HEK293 (cell line): ENCODE measurements at regions not wholly inside any gene's neighbourhood (a gene's known extent, or its start where the extent isn't known, plus 50 kb on each side); places are given as distances from the start of the nearest gene placed in this dataset.

Experiments used
- CTCF ChIA-PET: fragments of 350-600 bp; formaldehyde crosslinking; extraction: SDS; loops from one replicate; lab custom pipeline; 2021; ENCODE audit warnings: antibody characterized with exemption; lab: Yijun Ruan, JAX
- POLR2A ChIA-PET: fragments of 300-600 bp; formaldehyde crosslinking; extraction: SDS; loops from one replicate; lab custom pipeline; 2020; ENCODE audit warnings: antibody characterized with exemption, inconsistent platforms; lab: Yijun Ruan, JAX
- H3K27ac ChIP-seq: fragments of 200-500 bp; sonication (Bioruptor generic); 2 replicates; pipeline ENCODE4 v1.5.1; 2014; ENCODE audit warnings: low read depth, low read length, control low read depth, inconsistent platforms; ENCODE audit errors: extremely low read depth
- H3K36me3 ChIP-seq, 2 experiments: fragments of 200-500 bp in 1 of 2; sonication (Bioruptor generic) in 1 of 2; 1 replicate in 1 of 2; 2 replicates in 1 of 2; pipeline ENCODE4 v1.5.1; 2014 to 2017; ENCODE audit warnings: inconsistent platforms in 2 of 2, low read length in 2 of 2; ENCODE audit not compliant: control insufficient read depth in 2 of 2, insufficient read depth in 1 of 2
- H3K4me1 ChIP-seq: fragments of 200-500 bp; sonication (Bioruptor generic); 2 replicates; pipeline ENCODE4 v1.5.1; 2014; ENCODE audit warnings: mild to moderate bottlenecking, low read length, inconsistent platforms; ENCODE audit not compliant: control insufficient read depth, insufficient read depth
- H3K4me3 ChIP-seq: 2 replicates; pipeline ENCODE4 v1.5.1; 2011; ENCODE audit warnings: low read depth, mild to moderate bottlenecking, control low read depth, low read length, moderate library complexity
- H3K9me3 ChIP-seq: fragments of 200-500 bp; sonication (Bioruptor generic); 2 replicates; pipeline ENCODE4 v1.5.1; 2014; ENCODE audit warnings: low read depth, low read length, inconsistent platforms; ENCODE audit not compliant: control insufficient read depth, insufficient read depth
- EGR2 ChIP-seq: fragments of 450-650 bp; formaldehyde crosslinking; IDR thresholded peaks from 2 replicates; pipeline ENCODE4 v1.5.1; 2016; ENCODE audit warnings: low read depth, missing biosample characterization, missing genetic modification characterization
- KLF7 ChIP-seq: fragments of 450-650 bp; formaldehyde crosslinking; IDR thresholded peaks from 2 replicates; pipeline ENCODE4 v1.5.1; 2016; ENCODE audit warnings: missing biosample characterization, missing genetic modification characterization, borderline replicate concordance
- KLF8 ChIP-seq: fragments of 450-650 bp; formaldehyde crosslinking; IDR thresholded peaks from 2 replicates; pipeline ENCODE4 v1.5.1; 2016; ENCODE audit warnings: missing biosample characterization, missing genetic modification characterization
- MEIS1 ChIP-seq: sonication (generic); formaldehyde crosslinking; IDR thresholded peaks from 2 replicates; pipeline ENCODE4 v1.8.1; 2022; ENCODE audit warnings: missing genetic modification reagents, mild to moderate bottlenecking, borderline replicate concordance
- REPIN1 ChIP-seq: fragments of 450-650 bp; formaldehyde crosslinking; IDR thresholded peaks from 2 replicates; pipeline ENCODE4 v1.5.1; 2017; ENCODE audit warnings: missing biosample characterization, missing genetic modification characterization, low read depth
- SCRT1 ChIP-seq: fragments of 450-650 bp; formaldehyde crosslinking; IDR thresholded peaks from 2 replicates; pipeline ENCODE4 v1.5.1; 2016; ENCODE audit warnings: missing biosample characterization, missing genetic modification characterization, borderline replicate concordance
- SCRT2 ChIP-seq: fragments of 450-650 bp; formaldehyde crosslinking; IDR thresholded peaks from 2 replicates; pipeline ENCODE4 v1.5.1; 2016; ENCODE audit warnings: missing biosample characterization, missing genetic modification characterization
- ZBTB11 ChIP-seq: fragments of 450-650 bp; formaldehyde crosslinking; conservative IDR thresholded peaks from 2 replicates; pipeline ENCODE4 v1.5.1; 2016; ENCODE audit warnings: low read depth, missing biosample characterization, missing genetic modification characterization
- ZFP3 ChIP-seq: fragments of 450-650 bp; formaldehyde crosslinking; IDR thresholded peaks from 2 replicates; pipeline ENCODE4 v1.5.1; 2016; ENCODE audit warnings: low read depth, missing biosample characterization, missing genetic modification characterization
- ZNF155 ChIP-seq: fragments of 450-650 bp; formaldehyde crosslinking; IDR thresholded peaks from 2 replicates; pipeline ENCODE4 v1.5.1; 2016; ENCODE audit warnings: missing biosample characterization, missing genetic modification characterization
- ZNF157 ChIP-seq: fragments of 450-650 bp; formaldehyde crosslinking; IDR thresholded peaks from 2 replicates; pipeline ENCODE4 v1.5.1; 2016; ENCODE audit warnings: missing biosample characterization, missing genetic modification characterization
- ZNF394 ChIP-seq: fragments of 450-650 bp; formaldehyde crosslinking; IDR thresholded peaks from 2 replicates; pipeline ENCODE4 v1.5.1; 2016; ENCODE audit warnings: missing biosample characterization, missing genetic modification characterization, mild to moderate bottlenecking, moderate library complexity, borderline replicate concordance
- ZNF423 ChIP-seq: fragments of 450-650 bp; formaldehyde crosslinking; IDR thresholded peaks from 2 replicates; pipeline ENCODE4 v1.5.1; 2016; ENCODE audit warnings: missing biosample characterization, missing genetic modification characterization
- ZNF501 ChIP-seq: fragments of 450-650 bp; formaldehyde crosslinking; IDR thresholded peaks from 2 replicates; pipeline ENCODE4 v1.5.1; 2016; ENCODE audit warnings: missing biosample characterization, missing genetic modification characterization
- ZNF518A ChIP-seq: fragments of 450-650 bp; formaldehyde crosslinking; conservative IDR thresholded peaks from 2 replicates; pipeline ENCODE4 v1.5.1; 2016; ENCODE audit warnings: low read depth, missing biosample characterization, missing genetic modification characterization
- ZNF621 ChIP-seq: fragments of 450-650 bp; formaldehyde crosslinking; IDR thresholded peaks from 2 replicates; pipeline ENCODE4 v1.5.1; 2017; ENCODE audit warnings: missing biosample characterization, missing genetic modification characterization
- TF ChIP-seq, protein P1 (sequence below): fragments of 450-650 bp; formaldehyde crosslinking; IDR thresholded peaks from 2 replicates; pipeline ENCODE4 v1.5.1; 2016; ENCODE audit warnings: missing biosample characterization, missing genetic modification characterization, borderline replicate concordance
- TF ChIP-seq, protein P2 (sequence below): fragments of 450-650 bp; formaldehyde crosslinking; IDR thresholded peaks from 2 replicates; pipeline ENCODE4 v1.5.1; 2016; ENCODE audit warnings: missing biosample characterization, missing genetic modification characterization

GRCh38 chr17:71963791-71964190 lies 157.0 kb upstream of the SOX9 start (continued):
- TF ChIP-seq, protein P1, sequence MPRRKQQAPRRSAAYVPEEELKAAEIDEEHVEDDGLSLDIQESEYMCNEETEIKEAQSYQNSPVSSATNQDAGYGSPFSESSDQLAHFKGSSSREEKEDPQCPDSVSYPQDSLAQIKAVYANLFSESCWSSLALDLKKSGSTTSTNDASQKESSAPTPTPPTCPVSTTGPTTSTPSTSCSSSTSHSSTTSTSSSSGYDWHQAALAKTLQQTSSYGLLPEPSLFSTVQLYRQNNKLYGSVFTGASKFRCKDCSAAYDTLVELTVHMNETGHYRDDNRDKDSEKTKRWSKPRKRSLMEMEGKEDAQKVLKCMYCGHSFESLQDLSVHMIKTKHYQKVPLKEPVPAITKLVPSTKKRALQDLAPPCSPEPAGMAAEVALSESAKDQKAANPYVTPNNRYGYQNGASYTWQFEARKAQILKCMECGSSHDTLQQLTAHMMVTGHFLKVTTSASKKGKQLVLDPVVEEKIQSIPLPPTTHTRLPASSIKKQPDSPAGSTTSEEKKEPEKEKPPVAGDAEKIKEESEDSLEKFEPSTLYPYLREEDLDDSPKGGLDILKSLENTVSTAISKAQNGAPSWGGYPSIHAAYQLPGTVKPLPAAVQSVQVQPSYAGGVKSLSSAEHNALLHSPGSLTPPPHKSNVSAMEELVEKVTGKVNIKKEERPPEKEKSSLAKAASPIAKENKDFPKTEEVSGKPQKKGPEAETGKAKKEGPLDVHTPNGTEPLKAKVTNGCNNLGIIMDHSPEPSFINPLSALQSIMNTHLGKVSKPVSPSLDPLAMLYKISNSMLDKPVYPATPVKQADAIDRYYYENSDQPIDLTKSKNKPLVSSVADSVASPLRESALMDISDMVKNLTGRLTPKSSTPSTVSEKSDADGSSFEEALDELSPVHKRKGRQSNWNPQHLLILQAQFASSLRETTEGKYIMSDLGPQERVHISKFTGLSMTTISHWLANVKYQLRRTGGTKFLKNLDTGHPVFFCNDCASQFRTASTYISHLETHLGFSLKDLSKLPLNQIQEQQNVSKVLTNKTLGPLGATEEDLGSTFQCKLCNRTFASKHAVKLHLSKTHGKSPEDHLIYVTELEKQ (tag by site-specific recombination): no peak
- TF ChIP-seq SCRT2 (tag by site-specific recombination): no peak
- TF ChIP-seq REPIN1: no peak
- no peak for TF ChIP-seq SCRT1 (tag by site-specific recombination)
- no peak for TF ChIP-seq EGR2 (tag by site-specific recombination)
- TF ChIP-seq ZNF423 (tag by site-specific recombination): no peak

- CTCF ChIA-PET: interaction anchor here (0.8 kb wide), 1 partner anchor 205 kb away, joined by 4 read pairs; no protein-coding TSS in a partner anchor
- Histone ChIP-seq H3K27ac (no peak overlapping the region), H3K4me3 (no peak overlapping the region), H3K9me3 (no peaks in the 10 kb centered on the region), H3K36me3 (no peaks in the 10 kb centered on the region), H3K4me1 (no peaks in the 10 kb centered on the region)
- POLR2A ChIA-PET: no interaction called here
- TF ChIP-seq ZNF501 (tag by site-specific recombination) (no peak), SCRT1 (tag by site-specific recombination) (no peak), ZNF155 (tag by site-specific recombination) (no peak), EGR2 (tag by site-specific recombination) (no peak), ZNF157 (tag by site-specific recombination) (no peak), KLF8 (tag by site-specific recombination) (no peak), ZFP3 (tag by site-specific recombination) (no peak), MEIS1 (CRISPR knock-in tag) (no peak), ZNF394 (no peak), ZBTB11 (tag by site-specific recombination) (no peak)
Measured at GRCh38 chr17:71964559-71964958, 156.3 kb upstream of the SOX9 start.

DNA sequence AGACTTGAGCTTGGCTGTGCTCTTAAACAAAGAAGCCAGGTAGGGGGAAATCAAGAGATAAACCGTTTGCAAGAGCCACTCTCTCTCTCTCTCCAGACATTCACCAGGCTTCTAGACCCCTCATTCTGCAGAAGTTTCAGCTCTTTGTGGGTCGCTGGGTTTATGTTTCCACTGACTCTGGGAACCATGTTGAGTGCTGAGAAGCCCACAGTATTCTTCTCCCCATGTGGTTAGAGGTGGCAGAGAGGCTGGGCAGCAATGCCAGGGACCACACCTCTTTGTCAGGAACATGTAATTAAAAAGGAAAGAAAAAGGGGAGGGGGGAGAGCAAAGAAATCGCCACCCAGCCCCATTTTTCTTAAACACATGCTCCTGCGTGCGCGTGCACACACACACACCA lies 154.8 kb upstream of the SOX9 start:
- Histone ChIP-seq H3K4me3 (no peak overlapping the region), H3K27ac (no peak overlapping the region), H3K4me1 (no peaks in the 10 kb centered on the region), H3K9me3 (no peaks in the 10 kb centered on the region), H3K36me3 (no peaks in the 10 kb centered on the region)
- POLR2A ChIA-PET: no interaction called here
- CTCF ChIA-PET: no interaction called here
- TF ChIP-seq, protein P2, sequence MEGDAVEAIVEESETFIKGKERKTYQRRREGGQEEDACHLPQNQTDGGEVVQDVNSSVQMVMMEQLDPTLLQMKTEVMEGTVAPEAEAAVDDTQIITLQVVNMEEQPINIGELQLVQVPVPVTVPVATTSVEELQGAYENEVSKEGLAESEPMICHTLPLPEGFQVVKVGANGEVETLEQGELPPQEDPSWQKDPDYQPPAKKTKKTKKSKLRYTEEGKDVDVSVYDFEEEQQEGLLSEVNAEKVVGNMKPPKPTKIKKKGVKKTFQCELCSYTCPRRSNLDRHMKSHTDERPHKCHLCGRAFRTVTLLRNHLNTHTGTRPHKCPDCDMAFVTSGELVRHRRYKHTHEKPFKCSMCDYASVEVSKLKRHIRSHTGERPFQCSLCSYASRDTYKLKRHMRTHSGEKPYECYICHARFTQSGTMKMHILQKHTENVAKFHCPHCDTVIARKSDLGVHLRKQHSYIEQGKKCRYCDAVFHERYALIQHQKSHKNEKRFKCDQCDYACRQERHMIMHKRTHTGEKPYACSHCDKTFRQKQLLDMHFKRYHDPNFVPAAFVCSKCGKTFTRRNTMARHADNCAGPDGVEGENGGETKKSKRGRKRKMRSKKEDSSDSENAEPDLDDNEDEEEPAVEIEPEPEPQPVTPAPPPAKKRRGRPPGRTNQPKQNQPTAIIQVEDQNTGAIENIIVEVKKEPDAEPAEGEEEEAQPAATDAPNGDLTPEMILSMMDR (tag by site-specific recombination): no peak
- TF ChIP-seq ZNF394: no peak
- no peak for TF ChIP-seq ZNF518A (tag by site-specific recombination)
- no peak for TF ChIP-seq ZNF621
- no peak for TF ChIP-seq ZNF501 (tag by site-specific recombination)
- TF ChIP-seq KLF7 (tag by site-specific recombination): no peak
